ENCODE measurements at regions not wholly inside any gene's neighbourhood (a gene's known extent, or its start where the extent isn't known, plus 50 kb on each side); places are given as distances from the start of the nearest gene placed in this dataset.

GRCh38 chr17:36768394-36768793 is 167.0 kb downstream of the MRM1 start:
- no peak for TF ChIP-seq CTCF (IDR thresholded peaks at IDR 0.05)
- TF ChIP-seq POLR2A (IDR thresholded peaks at IDR 0.05) = no peak
